ENCODE measurements at regions not wholly inside any gene's neighbourhood (a gene's known extent, or its start where the extent isn't known, plus 50 kb on each side); places are given as distances from the start of the nearest gene placed in this dataset.

DNA sequence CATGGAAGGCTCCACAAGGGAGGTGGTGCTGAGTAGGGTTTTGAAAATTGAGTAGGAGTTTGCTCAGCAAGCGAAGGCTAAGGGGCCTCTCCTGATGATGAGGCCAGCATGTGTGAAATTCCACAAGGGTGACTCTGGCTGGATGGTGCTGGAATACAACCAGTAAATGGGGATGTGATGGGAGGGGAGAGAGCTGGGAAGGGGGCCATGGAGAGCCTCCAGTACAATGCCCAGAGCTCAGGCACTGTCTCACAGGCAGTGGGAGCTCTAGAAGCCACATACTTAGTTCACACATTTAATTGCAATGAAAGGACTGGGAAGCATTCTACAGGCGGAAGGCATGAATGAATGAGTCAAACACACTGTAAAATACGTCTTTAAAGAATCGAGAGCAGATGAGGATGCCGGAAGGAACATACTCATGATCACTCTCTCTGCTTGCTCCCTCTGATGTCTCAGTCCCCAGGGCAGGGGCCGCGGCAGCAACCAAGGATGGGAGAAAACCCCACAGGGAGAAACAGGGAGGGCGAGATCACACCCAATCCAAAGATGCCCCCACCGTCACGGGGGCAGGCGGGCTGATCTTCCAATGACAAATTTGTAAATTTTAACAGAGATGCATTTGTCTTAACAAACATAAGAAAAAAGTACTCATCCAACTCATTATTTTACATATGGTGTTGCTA, 261.0 kb downstream of the NSG2 start:
- DNase-seq (ENCODE audit: low spot score in 2 of 2) (no peak), FAIRE-seq (no peak)

DNA sequence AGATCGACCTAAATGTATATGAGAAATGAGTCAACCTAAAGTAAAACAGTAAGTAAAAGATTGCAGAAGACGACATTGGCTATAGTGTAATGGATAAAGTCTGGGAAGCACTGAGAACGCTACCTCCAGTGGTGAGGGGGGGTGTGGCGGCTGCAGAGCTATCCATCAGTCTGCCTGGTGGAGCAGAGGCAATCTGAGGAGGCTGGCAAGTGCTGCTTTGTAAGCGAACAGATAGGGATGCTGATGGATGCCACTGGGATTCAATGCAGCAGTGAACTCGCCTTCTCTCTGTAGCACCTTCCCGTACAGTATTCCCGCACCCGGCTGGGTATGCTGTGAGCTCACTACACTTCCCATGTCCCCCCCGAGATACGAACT, 261.5 kb downstream of the NSG2 start:
- no peak for FAIRE-seq
- no peak for DNase-seq (ENCODE audit: low spot score in 2 of 2)

DNA sequence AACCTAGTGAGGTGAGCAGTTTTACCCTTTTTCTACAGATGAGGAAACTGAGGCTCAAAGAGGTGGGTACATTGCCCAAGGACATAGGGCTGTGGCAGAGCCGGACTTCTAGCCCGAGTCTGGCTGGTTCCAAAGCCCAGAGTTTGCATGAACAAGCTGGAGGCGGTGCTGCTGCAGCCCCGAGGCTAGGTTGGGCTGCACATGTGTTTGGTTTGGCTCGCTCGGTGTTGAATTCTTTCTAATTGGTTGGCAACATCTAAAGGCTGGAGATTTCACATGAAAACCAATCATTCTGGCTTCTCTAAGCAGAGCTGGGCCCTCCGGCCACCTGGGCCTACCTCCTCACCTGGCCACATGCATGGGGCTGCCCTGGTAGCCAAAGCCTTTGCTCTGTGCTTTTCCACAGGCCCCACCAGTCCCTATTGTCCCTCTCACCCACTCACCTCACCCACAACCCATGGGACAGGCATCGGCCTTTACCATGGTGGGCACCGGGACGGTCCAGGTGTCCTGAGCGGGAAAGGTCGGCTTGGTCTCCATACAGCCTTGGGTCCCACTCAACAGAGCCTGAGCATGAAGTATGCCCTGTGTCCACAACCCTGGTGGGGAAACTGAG, 262.3 kb downstream of the NSG2 start:
- FAIRE-seq (no peak), DNase-seq (ENCODE audit: low spot score in 2 of 2) (no peak)

DNA sequence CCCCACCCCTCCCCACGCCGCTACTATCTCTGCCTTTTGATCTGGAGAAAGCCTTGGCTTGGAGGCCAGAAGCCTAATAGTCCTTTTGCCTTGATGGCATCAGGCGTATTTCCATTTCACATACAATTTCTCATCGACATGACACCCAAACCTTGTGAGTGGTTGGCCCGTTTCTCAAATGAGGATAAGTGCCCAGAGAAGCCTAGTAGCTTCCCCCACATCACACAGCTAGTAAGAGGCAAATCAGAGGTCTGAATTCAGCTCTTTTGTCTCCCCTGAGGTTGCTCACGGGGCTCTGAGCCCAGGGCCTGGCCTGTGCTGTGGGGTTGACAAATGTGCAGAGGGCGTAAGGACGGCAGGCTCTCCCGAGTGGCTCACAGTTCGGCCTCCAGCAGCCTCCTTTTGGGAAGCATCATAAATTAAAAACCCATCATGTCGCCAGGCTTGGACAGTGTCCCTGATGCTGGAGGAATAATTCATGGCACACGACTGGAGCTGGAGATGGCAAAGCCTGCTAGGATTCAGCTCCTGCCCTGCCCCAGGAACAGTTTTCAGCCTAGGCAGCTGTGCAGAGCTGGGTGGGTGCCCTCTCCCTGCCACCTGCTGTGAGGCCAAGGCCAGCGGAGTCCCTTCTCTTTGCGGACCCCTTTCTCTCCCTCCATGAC, 263.8 kb downstream of the NSG2 start:
- FAIRE-seq (no peak), DNase-seq (ENCODE audit: low spot score in 2 of 2) (no peak)

DNA sequence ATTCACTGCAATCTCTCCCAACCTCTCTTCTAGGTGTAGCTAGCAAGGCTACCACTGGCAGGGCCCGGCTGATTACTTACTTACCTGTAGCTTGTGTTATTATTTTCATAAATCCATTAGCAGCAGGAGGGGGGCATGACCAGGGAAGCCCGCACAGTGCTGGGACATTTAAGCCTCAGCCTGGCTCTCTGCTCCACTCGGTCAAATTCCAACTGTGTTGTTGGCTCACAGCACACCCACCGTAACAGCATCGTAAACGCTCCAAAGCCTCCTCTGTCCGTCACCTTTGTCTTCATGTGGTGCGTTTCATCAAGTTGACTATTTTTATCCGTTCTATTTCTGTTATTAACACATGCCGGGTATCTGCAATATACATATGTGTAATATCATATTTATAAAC, 264.7 kb downstream of the NSG2 start:
- DNase-seq (ENCODE audit: low spot score in 2 of 2): no peak
- FAIRE-seq: no peak

DNA sequence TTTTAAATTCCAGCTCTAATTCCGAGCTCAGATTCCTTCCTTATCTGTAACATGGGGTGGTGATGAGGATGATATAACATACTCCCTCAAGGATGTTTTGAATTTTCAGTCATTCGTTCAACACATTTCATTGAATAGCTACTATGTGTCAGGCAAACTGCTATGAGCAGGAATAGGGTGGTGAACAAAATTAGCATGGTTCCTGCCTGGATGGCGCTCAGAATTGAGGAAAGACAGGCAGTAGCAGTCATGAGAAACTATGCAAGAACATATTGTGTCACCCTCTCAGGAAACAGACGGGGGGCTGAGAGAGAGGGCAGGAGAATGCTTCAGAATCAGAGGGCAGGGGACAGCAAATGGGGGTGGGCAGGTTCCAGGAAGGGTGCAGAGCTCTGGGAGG, 265.2 kb downstream of the NSG2 start:
- FAIRE-seq (no peak), DNase-seq (ENCODE audit: low spot score in 2 of 2) (no peak)

DNA sequence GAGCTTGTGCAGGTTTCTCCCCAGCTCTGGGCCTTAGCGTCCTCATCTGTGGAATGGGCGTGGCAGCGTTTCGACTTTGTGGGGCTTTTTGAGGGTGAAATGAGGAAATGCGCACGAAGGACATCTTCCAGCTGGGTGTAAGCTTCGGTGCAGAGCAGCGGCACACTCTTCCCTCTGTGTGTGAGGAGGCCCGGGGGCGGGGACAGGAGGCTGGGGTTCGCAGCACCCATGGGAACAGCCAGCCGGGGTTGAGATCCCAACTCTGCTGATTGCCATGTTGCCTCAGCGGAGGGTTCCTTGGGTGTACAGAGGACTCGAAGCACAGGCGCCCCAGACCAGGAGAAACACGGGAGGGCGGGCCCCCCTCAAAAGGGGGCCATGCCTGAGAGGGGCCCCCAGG, 265.6 kb downstream of the NSG2 start:
- DNase-seq (ENCODE audit: low spot score in 2 of 2) (no peak), FAIRE-seq (no peak)

DNA sequence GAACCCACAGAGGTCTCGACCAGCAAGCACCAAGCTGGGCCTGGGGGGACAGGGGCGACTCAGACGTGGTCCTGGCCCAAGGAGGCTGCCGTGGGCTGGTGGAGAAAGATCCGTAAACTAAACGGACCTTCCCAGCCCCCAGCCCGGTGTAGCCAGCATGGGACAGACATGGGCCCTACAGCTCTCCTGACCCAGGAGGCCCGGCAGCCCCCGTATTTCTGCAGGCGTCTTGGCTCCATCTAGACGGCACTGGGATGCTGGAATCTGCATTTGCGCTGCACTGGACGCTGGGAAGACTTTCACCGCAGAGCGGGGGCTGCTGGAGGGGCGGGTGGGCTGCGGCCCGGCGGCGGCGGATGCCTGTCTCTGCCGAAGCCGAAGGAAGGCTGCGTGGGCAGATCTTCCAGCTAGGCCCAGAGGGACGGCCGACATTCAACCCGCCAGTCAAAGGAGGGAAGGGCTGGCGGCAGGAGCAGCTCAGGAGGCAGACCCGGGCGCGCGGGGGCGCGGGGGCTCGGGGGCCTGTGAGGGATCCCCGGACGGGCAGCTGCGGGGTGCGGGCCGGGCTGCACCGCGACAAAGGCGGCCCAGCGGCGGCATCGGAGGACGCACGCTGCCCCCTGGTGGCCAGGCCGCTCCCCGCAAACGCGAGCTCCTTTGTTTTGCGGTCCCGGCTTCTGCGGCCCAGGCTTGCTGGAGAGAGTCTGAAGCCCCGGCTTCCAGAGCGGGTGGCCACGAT, 266.2 kb downstream of the NSG2 start:
- DNase-seq (ENCODE audit: low spot score in 2 of 2) (peak; percentile 81 to 84), FAIRE-seq (no peak)

DNA sequence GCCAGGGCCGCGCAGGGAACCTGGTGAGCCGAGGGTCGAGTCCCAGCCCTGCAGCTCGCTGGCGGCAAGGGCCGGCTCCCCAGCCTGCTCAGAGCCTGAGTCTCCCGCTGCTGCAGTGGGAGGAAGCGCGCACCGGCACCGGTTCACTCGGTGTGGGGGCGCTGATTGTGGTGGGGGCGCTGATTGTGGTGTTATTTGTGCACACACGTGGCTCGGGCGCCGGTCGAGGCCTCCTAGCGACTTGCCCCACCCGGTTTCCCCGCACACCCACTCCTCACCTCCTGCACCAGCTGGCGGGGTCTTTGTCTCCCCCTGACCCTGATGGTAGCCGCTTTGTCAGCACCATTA, 266.7 kb downstream of the NSG2 start:
- no peak for FAIRE-seq
- DNase-seq (ENCODE audit: low spot score in 2 of 2): no peak

DNA sequence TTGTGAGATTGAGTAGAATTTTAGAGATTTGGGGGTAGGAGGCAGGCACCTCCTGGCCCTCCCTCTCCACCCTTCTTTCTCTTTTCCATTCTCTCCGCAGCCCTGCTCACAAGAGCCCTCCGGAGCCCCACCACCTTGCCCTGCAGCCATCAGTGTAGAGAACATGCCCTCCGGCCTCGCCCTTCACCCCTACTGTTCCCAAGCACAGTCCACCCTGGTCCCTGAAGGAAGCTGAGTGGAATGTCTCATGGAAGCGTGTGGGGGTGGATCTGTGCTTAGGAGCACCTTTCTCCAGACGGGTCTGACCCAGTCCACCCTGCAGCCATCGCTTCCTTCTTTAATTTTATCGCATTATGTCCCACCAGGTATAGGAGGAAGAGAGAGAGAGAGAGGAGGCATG, 267.1 kb downstream of the NSG2 start:
- FAIRE-seq (no peak), DNase-seq (ENCODE audit: low spot score in 2 of 2) (no peak)

DNA sequence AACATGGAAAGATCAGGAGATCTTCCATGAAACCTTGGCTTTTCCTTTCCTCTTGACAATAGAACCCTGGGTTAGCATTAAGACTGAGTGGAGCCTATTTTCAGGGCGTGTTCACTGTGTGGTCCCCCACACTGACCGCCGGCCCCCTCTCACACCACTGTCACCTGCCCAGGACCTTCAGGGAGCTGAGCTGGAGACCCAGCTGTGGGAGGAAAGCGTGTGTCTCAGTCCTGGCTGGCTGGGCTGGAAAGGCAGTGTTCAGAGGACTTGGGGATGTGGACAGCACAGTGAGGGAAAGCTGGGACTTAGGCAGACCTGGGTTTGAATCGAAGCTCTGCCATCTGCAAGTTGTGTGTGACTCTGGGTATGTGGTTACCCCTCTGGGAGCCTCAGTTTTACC, 268.1 kb downstream of the NSG2 start:
- FAIRE-seq (no peak), DNase-seq (ENCODE audit: low spot score in 2 of 2) (no peak)

DNA sequence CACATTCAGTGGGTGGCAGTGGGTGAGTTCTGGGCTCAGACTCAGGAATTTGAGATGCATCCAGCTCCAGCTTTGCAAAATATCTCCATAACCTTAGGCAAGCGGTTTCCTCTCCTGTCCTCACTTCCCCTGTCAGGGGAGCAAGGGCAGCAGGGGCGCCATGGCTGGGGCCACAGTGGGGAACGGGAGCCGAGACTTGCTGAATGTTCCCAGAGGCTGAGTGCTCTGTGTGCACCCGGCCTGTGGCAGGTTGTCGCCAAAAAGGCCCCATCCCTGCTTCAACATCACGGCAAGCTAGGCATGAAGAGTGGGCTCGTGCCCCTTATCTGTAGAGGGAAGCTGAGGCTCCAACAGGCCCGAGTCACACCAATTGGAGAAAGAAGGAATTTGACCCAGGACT, 268.8 kb downstream of the NSG2 start:
- FAIRE-seq (no peak), DNase-seq (ENCODE audit: low spot score in 2 of 2) (no peak)

DNA sequence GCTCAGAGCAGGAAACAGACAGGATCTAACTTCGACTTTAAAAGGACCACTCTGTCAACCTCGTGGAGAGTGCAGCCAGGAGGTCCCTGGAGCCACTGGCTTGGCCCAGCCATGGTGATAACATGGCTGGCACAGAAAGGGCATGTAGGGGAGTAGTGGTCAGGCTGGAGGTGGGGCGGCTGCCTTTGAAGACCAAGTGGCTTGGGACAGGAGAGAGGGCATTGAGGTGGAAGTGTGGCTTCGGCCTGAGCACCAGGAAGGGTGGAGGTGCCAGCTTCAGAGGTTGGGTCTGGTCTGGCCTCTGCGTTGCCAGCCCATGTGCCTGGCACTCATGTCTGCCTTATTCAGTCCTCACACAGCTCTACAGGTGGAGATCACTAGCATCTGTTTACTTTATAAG, 270.0 kb downstream of the NSG2 start:
- FAIRE-seq (no peak), DNase-seq (ENCODE audit: low spot score in 2 of 2) (no peak)

DNA sequence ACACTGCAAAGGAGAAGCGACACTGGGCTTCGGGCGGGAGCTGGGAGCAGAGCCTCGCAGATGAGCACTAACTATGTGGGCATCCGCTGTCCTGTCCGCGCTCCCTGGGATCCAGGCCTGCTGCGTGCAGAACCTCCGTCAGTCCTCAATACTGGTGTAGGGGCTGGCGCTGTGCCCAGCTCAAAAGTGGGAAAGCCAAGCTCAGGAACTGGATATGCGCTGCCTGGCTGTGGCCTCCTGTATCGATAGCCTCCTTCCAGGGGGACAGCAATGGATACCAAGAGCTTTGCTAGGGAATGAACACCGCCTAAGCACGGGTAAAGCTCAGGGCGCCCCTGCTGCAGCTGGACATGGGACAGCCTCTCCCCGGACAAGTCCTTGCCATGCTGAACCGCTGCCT, 270.4 kb downstream of the NSG2 start:
- DNase-seq (ENCODE audit: low spot score in 2 of 2) (no peak), FAIRE-seq (no peak)

DNA sequence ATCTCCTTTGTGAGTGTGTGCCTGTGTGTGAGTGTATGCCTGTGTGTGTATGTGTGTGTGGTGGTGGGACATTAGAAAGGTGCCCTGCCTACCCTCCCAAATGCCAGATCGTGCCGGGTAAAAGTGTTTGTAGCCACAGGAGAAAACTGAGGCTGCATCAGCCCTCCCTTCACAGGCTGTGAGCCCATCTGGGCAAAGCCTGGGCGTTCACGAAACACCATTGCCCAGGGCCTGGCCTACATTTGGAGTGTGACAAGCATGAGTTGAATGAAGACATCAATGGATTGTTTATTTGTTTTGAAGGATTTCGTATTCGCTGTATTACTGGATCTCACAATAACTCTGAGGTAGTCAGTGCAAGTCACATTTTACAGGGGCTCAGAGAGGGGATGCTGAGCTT, 270.8 kb downstream of the NSG2 start:
- no peak for FAIRE-seq
- no peak for DNase-seq (ENCODE audit: low spot score in 2 of 2)

DNA sequence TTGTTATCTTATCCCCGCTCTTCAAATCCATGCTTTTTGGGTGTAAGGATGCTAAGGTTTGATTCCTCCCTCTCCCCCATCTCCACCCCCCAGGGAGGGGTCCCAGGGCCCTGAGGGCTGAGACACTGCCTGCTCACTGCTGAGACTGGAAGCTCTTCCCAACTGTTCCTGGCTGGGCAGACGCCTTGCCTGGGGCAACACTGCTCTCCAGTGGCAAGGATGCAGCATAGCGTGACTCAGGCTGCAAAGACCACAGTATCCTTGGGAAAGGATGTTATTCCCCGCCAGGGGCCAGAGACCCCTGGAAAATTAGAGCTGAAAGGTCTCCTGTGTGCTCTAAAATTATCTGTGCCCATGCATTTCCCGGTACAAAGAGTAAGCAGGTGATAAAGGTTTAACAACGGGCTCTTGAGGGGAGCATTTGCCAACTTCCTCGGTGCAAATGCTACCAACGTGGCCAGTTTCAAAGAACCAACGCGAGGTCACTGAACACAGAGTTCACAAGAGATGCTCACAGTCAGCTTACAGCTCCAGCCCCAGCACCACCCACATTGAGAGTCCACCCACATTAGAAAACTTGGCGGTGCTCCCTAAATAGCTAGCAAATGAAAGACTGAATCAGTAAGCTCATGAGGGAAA, 271.9 kb downstream of the NSG2 start:
- FAIRE-seq: no peak
- DNase-seq (ENCODE audit: low spot score in 2 of 2): peak; percentile 59 to 70

DNA sequence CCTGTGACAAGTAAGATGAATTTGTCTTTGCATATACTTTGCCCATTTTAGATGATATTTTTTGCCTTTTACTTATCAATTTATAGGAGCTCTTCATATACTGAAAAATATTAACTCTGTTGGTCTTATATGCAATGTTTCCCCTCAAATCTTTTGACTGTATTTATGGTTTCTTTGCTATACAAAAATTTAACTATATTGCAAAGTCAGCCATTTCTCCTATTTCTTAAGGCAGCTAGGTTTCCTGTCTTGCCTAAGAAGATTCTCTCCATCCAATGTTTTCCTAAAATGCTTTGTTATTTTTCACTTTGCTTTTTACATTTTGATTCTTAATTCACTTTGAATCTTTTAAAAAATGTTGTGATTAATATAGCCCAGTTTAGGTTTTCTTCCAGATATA, 273.1 kb downstream of the NSG2 start:
- DNase-seq (ENCODE audit: low spot score in 2 of 2) (no peak), FAIRE-seq (no peak)

DNA sequence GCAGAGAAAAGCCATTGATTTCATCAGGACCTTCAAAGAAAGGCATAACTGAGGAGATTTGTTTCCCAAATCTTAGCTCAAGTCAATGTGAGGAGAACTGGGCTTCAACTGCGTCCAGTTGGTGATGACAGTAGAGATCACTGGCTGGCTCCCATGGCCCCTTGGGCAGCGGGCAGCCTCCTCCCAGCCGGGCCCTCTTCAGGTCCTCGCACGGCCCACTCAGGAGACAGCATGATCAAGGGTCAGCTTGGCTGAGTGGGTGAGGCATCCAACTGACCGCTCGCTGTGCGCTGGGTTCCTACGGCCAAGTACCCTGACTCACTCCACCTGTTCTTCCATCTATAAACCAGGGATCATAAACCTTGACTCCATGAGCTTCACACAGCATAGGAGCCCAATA, 274.0 kb downstream of the NSG2 start:
- no peak for DNase-seq (ENCODE audit: low spot score in 2 of 2)
- no peak for FAIRE-seq

DNA sequence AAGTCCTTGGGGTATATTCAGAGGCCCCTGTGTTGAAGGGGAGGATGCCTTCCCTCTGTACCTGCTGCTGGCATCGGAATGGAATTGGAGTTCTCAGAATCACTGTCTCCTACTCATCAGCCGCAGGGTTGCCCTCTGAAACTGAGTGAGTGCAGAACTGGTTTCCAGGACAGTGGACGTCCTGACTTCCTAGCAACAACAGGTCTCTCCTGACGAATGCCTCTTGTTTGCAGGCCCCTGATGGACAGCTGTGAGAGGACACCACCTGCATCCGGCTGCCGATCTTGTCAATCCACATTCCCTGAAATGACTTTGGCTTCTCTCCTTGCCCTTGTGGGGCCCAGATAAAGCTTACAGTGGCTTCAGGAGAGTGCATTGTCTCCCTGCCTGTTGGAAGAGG, 274.5 kb downstream of the NSG2 start:
- no peak for FAIRE-seq
- DNase-seq (ENCODE audit: low spot score in 2 of 2): no peak

DNA sequence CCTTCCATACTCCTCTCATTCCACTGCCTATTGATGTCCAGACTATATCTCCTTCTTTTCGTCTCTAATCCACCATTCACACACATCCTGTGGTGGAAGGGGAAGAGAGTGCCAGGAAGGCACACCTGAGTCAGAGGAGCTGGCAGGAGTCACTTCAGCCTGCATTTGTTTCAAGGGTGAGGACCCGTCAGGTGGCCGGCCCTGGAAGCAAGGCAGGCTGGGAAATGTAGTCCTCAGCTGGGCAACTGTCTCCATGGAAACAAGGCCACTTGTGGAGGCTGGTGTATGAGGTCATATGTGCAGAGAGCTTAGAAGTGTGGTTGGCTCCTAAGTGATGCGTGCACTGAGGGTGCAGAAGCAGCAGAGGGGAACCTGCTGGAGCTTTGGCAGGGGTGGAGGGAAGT, 278.4 kb downstream of the NSG2 start:
- peak in 1 of 2 donors; percentile 56 for DNase-seq (ENCODE audit: low spot score in 2 of 2)
- no peak for FAIRE-seq

DNA sequence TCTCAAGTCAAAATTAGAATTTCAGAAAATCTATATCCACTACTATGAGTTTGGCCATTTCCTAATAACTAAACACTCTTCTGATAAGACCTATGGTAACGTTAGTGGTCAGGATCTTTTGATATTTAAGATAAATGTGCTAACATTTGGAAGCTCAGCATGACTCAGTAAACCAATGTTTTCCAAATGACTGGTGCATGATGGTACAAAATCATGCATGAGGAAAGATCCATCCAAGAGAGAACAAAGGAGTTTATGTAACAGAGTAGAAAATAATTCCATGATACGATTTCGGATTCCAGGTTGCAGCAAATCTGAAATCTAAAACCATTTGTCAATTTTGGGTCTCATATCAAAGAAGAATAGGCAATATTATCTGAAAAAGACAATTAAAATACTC, 279.2 kb downstream of the NSG2 start:
- FAIRE-seq (no peak), DNase-seq (ENCODE audit: low spot score in 2 of 2) (no peak)
